ENCODE measurements at regions not wholly inside any gene's neighbourhood (a gene's known extent, or its start where the extent isn't known, plus 50 kb on each side); places are given as distances from the start of the nearest gene placed in this dataset.

DNA sequence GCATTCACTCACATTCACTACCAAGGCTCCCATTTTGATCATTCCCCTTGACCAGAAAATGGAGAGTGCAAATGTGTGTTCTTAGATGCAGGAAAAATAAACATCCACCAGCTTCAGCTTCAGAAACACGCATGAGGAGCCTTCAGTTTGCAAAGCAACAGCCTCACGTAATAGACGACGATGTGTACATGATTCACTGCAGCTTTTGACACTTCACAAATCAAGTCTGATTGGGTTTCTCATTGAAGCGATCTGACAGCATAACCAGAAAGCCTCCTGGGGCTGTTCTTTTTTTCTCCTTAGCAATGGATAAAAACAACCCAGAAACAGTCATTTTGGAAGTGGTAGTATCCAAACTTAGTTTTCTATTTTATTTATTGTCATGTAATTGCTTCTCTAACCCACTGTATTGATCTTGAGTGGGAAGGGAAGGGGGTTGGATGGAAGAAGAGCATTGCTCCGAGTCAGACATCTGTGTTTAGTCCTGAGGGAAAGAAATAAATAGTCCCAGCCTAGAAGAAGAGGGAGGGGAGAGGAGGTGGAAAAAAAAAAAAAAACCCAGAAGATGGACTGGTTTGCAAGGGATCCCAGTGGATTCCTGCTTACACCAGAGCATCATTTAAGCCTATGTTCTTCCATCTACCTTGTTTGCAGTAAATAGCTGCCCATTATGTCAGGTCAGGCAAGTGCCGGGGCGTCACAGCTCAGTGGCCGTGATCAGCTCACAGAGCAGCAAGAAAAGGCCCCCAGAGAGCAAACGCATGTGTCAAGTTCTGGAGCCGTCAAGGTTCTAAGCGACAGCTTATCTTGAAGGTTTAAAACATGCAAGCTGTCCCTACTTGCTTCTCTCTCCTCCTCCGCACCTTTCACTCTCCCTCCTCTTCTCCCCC, 190.2 kb upstream of the SNX2 start:
- Mint-ChIP-seq H3K27ac (ENCODE audit: unreplicated experiment) (no peak overlapping the region), H3K4me1 (ENCODE audit: low read depth, unreplicated experiment) (peaks cover 8% of the 10 kb centered on the region), H3K36me3 (ENCODE audit: insufficient read depth, unreplicated experiment) (no peaks in the 10 kb centered on the region), H3K9me3 (ENCODE audit: low read depth, unreplicated experiment) (no peaks in the 10 kb centered on the region), H3K4me3 (ENCODE audit: low read depth, unreplicated experiment) (no peak overlapping the region), H3K27me3 (ENCODE audit: unreplicated experiment) (no peaks in the 10 kb centered on the region)
- TF ChIP-seq, protein P1, sequence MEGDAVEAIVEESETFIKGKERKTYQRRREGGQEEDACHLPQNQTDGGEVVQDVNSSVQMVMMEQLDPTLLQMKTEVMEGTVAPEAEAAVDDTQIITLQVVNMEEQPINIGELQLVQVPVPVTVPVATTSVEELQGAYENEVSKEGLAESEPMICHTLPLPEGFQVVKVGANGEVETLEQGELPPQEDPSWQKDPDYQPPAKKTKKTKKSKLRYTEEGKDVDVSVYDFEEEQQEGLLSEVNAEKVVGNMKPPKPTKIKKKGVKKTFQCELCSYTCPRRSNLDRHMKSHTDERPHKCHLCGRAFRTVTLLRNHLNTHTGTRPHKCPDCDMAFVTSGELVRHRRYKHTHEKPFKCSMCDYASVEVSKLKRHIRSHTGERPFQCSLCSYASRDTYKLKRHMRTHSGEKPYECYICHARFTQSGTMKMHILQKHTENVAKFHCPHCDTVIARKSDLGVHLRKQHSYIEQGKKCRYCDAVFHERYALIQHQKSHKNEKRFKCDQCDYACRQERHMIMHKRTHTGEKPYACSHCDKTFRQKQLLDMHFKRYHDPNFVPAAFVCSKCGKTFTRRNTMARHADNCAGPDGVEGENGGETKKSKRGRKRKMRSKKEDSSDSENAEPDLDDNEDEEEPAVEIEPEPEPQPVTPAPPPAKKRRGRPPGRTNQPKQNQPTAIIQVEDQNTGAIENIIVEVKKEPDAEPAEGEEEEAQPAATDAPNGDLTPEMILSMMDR (IDR thresholded peaks at IDR 0.05; ENCODE audit: unreplicated experiment), result no peak
- no TSS peak for BruUV-seq (replicated peaks)
- no peak for DNase-seq
- CTCF ChIA-PET, result no interaction called here
- intact Hi-C loops (cut with micrococcal nuclease; ENCODE audit: unreplicated experiment), result no loop called here

DNA sequence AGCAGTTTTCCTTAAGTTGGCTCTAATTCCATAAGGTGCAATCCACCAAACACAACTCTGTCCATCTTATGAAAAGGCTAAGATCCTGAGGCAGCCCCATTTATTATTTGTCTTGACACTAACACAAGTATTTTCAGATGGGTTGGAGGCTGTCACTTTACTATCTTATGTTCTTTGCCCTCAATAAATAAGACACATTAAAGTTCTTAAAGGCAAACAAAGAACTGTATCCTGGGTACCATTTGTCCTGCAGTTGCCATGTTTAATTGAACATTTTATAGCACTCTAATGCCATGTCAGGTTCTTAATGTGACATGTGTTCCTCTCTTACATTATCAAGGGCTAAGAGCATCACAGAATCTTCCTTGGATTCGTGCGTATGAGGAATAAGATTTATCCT, 189.5 kb upstream of the SNX2 start:
- Mint-ChIP-seq H3K9me3 (ENCODE audit: low read depth, unreplicated experiment) (no peaks in the 10 kb centered on the region), H3K4me1 (ENCODE audit: low read depth, unreplicated experiment) (peaks cover 8% of the 10 kb centered on the region), H3K27ac (ENCODE audit: unreplicated experiment) (no peak overlapping the region), H3K4me3 (ENCODE audit: low read depth, unreplicated experiment) (no peak overlapping the region), H3K36me3 (ENCODE audit: insufficient read depth, unreplicated experiment) (no peaks in the 10 kb centered on the region), H3K27me3 (ENCODE audit: unreplicated experiment) (no peaks in the 10 kb centered on the region)
- DNase-seq, result no peak
- CTCF ChIA-PET, result no interaction called here
- intact Hi-C loops (cut with micrococcal nuclease; ENCODE audit: unreplicated experiment), result no loop called here
- TF ChIP-seq, protein P1 (IDR thresholded peaks at IDR 0.05; ENCODE audit: unreplicated experiment), result no peak
- BruUV-seq (replicated peaks), result no TSS peak

DNA sequence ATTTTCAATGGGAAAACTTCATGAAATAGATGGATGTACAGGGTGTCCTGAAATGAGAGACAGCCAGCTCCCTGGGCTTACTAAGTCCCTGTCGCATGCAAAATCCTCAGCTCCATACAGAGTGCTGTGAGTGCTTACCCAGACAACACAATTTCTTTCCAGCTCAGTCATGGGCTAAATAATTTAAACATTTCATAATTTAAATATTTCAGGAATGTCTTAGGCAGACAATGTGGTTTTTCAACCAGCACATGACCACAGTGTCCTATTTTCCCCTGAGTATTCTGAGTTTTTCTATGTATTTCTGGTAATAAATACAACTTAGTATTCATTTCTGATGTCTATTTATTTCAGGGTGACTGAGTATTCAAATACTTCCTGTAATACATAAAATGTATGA, 188.5 kb upstream of the SNX2 start:
- Mint-ChIP-seq H3K9me3 (ENCODE audit: low read depth, unreplicated experiment) (no peaks in the 10 kb centered on the region), H3K4me1 (ENCODE audit: low read depth, unreplicated experiment) (peaks cover 8% of the 10 kb centered on the region), H3K4me3 (ENCODE audit: low read depth, unreplicated experiment) (no peak overlapping the region), H3K36me3 (ENCODE audit: insufficient read depth, unreplicated experiment) (no peaks in the 10 kb centered on the region), H3K27ac (ENCODE audit: unreplicated experiment) (no peak overlapping the region), H3K27me3 (ENCODE audit: unreplicated experiment) (no peaks in the 10 kb centered on the region)
- no peak for DNase-seq
- CTCF ChIA-PET, result no interaction called here
- intact Hi-C loops (cut with micrococcal nuclease; ENCODE audit: unreplicated experiment), result no loop called here
- no TSS peak for BruUV-seq (replicated peaks)
- TF ChIP-seq, protein P1 (IDR thresholded peaks at IDR 0.05; ENCODE audit: unreplicated experiment), result no peak

DNA sequence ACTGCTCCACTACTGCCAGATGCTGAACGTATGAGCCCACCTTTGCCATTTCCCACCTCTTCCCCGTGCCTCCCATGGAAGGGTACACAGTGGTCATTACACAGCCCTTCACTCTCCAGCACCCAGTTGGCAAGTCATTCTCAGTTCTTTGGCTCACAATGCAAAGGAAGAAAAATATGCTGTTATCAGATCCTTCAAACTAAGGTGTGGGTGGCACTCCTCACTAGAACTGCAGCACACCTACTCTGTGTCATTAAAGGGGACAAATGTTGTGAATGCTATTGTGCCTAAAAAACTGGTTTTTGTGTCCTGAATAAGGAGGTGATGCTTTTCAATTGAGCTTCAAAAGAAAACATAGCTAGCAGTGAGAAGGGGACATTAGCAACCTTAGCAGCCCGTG, 183.1 kb upstream of the SNX2 start:
- Mint-ChIP-seq H3K9me3 (ENCODE audit: low read depth, unreplicated experiment) (peaks cover 3% of the 10 kb centered on the region), H3K4me1 (ENCODE audit: low read depth, unreplicated experiment) (peaks cover 8% of the 10 kb centered on the region), H3K27ac (ENCODE audit: unreplicated experiment) (no peak overlapping the region), H3K36me3 (ENCODE audit: insufficient read depth, unreplicated experiment) (no peaks in the 10 kb centered on the region), H3K27me3 (ENCODE audit: unreplicated experiment) (peaks cover 11% of the 10 kb centered on the region), H3K4me3 (ENCODE audit: low read depth, unreplicated experiment) (no peak overlapping the region)
- CTCF ChIA-PET, result no interaction called here
- no TSS peak for BruUV-seq (replicated peaks)
- no peak for DNase-seq
- TF ChIP-seq, protein P1 (IDR thresholded peaks at IDR 0.05; ENCODE audit: unreplicated experiment), result no peak
- intact Hi-C loops (cut with micrococcal nuclease; ENCODE audit: unreplicated experiment), result no loop called here
